HG02759 (cell line): ENCODE measurements at regions not wholly inside any gene's neighbourhood (a gene's known extent, or its start where the extent isn't known, plus 50 kb on each side); places are given as distances from the start of the nearest gene placed in this dataset.

Experiments
- ATAC-seq: cut with Tn5 transposase; IDR thresholded peaks from one replicate; pipeline ENCODE4 v1.9.1; 2021; ENCODE audit warnings: mild to moderate bottlenecking, moderate library complexity; ENCODE audit not compliant: unreplicated experiment

DNA sequence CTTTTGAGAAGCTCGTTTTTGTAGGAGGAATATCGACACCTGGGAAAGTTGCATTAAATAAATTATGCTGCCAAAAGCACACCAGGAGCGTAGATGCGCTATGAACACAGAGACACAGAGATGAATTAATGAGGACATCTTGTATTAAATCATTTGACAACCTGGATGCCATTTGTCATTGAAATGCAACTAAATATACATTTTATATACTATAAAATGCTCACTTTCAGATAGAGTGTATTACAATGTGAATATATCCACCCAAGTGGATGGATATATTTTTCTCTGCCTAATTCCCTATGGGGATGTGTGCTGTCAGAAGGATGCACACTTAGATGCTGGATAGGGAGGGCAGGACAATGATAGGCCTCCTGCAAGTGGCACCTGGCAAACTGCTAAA lies 426.2 kb downstream of the RIT2 start:
- ATAC-seq, result no peak
